Suppressor macrophage treated with lipopolysaccharide for 4 hours (primary cell): ENCODE measurements at regions not wholly inside any gene's neighbourhood (a gene's known extent, or its start where the extent isn't known, plus 50 kb on each side); places are given as distances from the start of the nearest gene placed in this dataset.

Experiments
- DNase-seq: peaks from one replicate; pipeline ENCODE4 v3.0.0-alpha.2; 2020

GRCh38 chr5:118258223-118258622 is 730.1 kb downstream of the DTWD2 start:
- no peak for DNase-seq

- DNase-seq = no peak
These were observed 731.3 kb downstream of the DTWD2 start for GRCh38 chr5:118257066-118257465.

GRCh38 chr5:118253225-118254061 is 734.9 kb downstream of the DTWD2 start:
- DNase-seq = no peak

GRCh38 chr5:118249386-118249785 is 739.0 kb downstream of the DTWD2 start:
- DNase-seq = no peak

GRCh38 chr5:118247458-118247857 is 740.9 kb downstream of the DTWD2 start:
- no peak for DNase-seq

GRCh38 chr5:118243613-118244012 is 744.7 kb downstream of the DTWD2 start:
- no peak for DNase-seq

GRCh38 chr5:118243068-118243467 is 745.3 kb downstream of the DTWD2 start:
- DNase-seq = no peak

GRCh38 chr5:118236108-118236849 is 752.1 kb downstream of the DTWD2 start:
- no peak for DNase-seq

GRCh38 chr5:118233606-118234005 is 754.7 kb downstream of the DTWD2 start:
- DNase-seq = no peak

- no peak for DNase-seq
These were observed 759.9 kb downstream of the DTWD2 start for GRCh38 chr5:118228489-118228888.

GRCh38 chr5:118224546-118224945 is 763.8 kb downstream of the DTWD2 start:
- no peak for DNase-seq

GRCh38 chr5:118220556-118221195 is 767.7 kb downstream of the DTWD2 start:
- DNase-seq = no peak

- no peak for DNase-seq
These were observed 776.7 kb downstream of the DTWD2 start for GRCh38 chr5:118211606-118212005.

GRCh38 chr5:118208031-118208453 is 780.3 kb downstream of the DTWD2 start:
- no peak for DNase-seq

GRCh38 chr5:118199801-118200200 is 788.5 kb downstream of the DTWD2 start:
- no peak for DNase-seq

GRCh38 chr5:118196229-118196628 is 792.1 kb downstream of the DTWD2 start:
- no peak for DNase-seq

- no peak for DNase-seq
These were observed 793.1 kb downstream of the DTWD2 start for GRCh38 chr5:118195211-118195610.

GRCh38 chr5:118193194-118193905 is 795.0 kb downstream of the DTWD2 start:
- no peak for DNase-seq

GRCh38 chr5:118185018-118185417 is 803.3 kb downstream of the DTWD2 start:
- no peak for DNase-seq

GRCh38 chr5:118176146-118176545 is 812.2 kb downstream of the DTWD2 start:
- DNase-seq = no peak

GRCh38 chr5:118174671-118175070 is 813.7 kb downstream of the DTWD2 start:
- DNase-seq = no peak

GRCh38 chr5:118173340-118173739 is 815.0 kb downstream of the DTWD2 start:
- DNase-seq = no peak

- no peak for DNase-seq
These were observed 822.7 kb downstream of the DTWD2 start for GRCh38 chr5:118165619-118166018.
